ENCODE measurements at regions not wholly inside any gene's neighbourhood (a gene's known extent, or its start where the extent isn't known, plus 50 kb on each side); places are given as distances from the start of the nearest gene placed in this dataset.
"Not testable (repeated sequence)": the region's sequence is repeated elsewhere in the genome, so short reads cannot be mapped to it uniquely, and the experiment has no call there.

DNA sequence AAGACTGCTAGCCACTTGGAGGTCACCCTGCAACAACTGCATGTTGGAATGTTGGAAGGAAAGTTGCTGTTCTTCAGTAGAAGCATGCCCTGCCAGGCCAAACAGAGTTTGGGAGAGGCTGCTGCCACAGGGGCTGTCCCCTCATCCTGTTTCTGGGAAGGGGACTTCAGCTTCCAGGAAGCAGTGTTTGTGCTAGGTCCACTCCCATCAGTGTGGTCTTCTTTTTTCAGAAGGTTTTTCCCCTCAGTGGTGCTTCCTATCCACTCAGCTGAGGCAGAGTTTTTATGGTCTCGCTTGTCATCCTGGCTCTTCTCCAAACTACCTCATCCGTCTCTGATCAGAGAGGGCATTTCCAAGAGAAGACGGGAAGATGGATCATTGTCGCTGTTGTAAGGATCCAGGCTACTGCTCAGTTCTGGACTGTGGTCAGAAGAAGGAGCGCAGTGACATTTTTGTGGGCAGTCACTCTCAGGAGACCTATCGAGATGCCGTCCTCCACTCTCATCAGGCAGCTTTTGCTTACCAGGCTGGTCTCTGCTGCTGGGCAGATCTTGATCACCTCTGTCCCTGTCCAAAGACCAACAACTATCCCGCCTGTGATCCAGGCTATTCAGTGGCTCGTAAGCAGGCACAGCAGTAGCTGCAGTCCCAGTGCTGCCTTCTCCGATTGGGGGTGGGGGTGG is 97.8 kb upstream of the C5orf63 start:
- ChIA-PET POLR2A (no interaction called here), CTCF (no interaction called here)
- Mint-ChIP-seq H3K36me3 (ENCODE audit: low read depth) (no peaks in the 10 kb centered on the region), H3K4me3 (no peak overlapping the region), H3K4me1 (ENCODE audit: low read depth) (no peaks in the 10 kb centered on the region), H3K27me3 (peaks cover 5% of the 10 kb centered on the region), H3K27ac (no peak overlapping the region), H3K9me3 (peaks cover 2% of the 10 kb centered on the region)
- ATAC-seq (ENCODE audit: poor library complexity) (no peak), DNase-seq (no peak)
- intact Hi-C loops (cut with DNase I, micrococcal nuclease), result no loop called here
- no peak overlapping the region for H3K27ac ChIP-seq (ENCODE audit: low read depth in 1 of 2, low read length in 2 of 2)
- no peaks in the 10 kb centered on the region for H3K4me1 ChIP-seq (ENCODE audit: insufficient read depth, low read length)
- peaks cover 0 to 6% of the 10 kb centered on the region in 2 experiments for H3K9me3 ChIP-seq (ENCODE audit: control insufficient read depth in 1 of 2, insufficient read depth in 1 of 2, low read length in 2 of 2)
- TF ChIP-seq, protein P1, sequence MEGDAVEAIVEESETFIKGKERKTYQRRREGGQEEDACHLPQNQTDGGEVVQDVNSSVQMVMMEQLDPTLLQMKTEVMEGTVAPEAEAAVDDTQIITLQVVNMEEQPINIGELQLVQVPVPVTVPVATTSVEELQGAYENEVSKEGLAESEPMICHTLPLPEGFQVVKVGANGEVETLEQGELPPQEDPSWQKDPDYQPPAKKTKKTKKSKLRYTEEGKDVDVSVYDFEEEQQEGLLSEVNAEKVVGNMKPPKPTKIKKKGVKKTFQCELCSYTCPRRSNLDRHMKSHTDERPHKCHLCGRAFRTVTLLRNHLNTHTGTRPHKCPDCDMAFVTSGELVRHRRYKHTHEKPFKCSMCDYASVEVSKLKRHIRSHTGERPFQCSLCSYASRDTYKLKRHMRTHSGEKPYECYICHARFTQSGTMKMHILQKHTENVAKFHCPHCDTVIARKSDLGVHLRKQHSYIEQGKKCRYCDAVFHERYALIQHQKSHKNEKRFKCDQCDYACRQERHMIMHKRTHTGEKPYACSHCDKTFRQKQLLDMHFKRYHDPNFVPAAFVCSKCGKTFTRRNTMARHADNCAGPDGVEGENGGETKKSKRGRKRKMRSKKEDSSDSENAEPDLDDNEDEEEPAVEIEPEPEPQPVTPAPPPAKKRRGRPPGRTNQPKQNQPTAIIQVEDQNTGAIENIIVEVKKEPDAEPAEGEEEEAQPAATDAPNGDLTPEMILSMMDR (IDR thresholded peaks at IDR 0.05), result no peak
- H3K4me3 ChIP-seq (ENCODE audit: low read length), result no peak overlapping the region
- no peaks in the 10 kb centered on the region for H3K36me3 ChIP-seq (ENCODE audit: insufficient read depth, low read length)
- H3K27me3 ChIP-seq (ENCODE audit: control insufficient read depth in 1 of 2, insufficient read depth in 2 of 2, low read length in 2 of 2), result peaks cover 0 to 3% of the 10 kb centered on the region in 2 experiments

DNA sequence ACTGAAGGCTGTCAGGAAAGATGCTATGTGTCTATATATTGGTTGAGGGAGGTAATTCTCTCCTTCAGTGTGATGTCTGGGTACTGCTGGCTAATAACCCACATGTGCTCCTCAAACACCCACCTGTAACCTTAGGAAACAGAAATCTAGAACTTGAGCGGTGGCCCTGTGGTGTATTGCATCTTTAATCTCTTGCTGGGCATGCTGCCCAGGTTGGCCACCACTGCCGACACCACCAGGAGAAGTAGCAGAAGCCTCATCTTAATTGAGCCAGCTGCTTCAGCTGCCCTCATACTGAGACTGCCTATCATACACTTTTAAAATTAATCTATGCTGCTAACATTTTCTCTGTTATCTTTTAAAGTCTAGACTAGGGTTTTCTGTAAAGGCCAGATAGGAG is 103.5 kb upstream of the C5orf63 start:
- H3K9me3 ChIP-seq (ENCODE audit: control insufficient read depth in 1 of 2, insufficient read depth in 1 of 2, low read length in 2 of 2), result peaks cover 0 to 6% of the 10 kb centered on the region in 2 experiments
- no peaks in the 10 kb centered on the region for H3K4me1 ChIP-seq (ENCODE audit: insufficient read depth, low read length)
- DNase-seq, result no peak
- H3K36me3 ChIP-seq (ENCODE audit: insufficient read depth, low read length), result no peaks in the 10 kb centered on the region
- TF ChIP-seq, protein P1 (IDR thresholded peaks at IDR 0.05), result no peak
- intact Hi-C loops (cut with DNase I, micrococcal nuclease), result no loop called here
- H3K4me3 ChIP-seq (ENCODE audit: low read length), result no peak overlapping the region
- H3K4me3 Mint-ChIP-seq, result no peak overlapping the region
- H3K36me3 Mint-ChIP-seq (ENCODE audit: low read depth), result no peaks in the 10 kb centered on the region
- ATAC-seq (ENCODE audit: poor library complexity), result no peak
- H3K4me1 Mint-ChIP-seq (ENCODE audit: low read depth), result no peaks in the 10 kb centered on the region
- no peak overlapping the region for H3K27ac Mint-ChIP-seq
- H3K9me3 Mint-ChIP-seq, result peaks cover 2% of the 10 kb centered on the region
- no peak overlapping the region for H3K27ac ChIP-seq (ENCODE audit: low read depth in 1 of 2, low read length in 2 of 2)
- CTCF ChIA-PET, result no interaction called here
- peaks cover 0 to 3% of the 10 kb centered on the region in 2 experiments for H3K27me3 ChIP-seq (ENCODE audit: control insufficient read depth in 1 of 2, insufficient read depth in 2 of 2, low read length in 2 of 2)
- POLR2A ChIA-PET, result no interaction called here
- H3K27me3 Mint-ChIP-seq, result peaks cover 10% of the 10 kb centered on the region

DNA sequence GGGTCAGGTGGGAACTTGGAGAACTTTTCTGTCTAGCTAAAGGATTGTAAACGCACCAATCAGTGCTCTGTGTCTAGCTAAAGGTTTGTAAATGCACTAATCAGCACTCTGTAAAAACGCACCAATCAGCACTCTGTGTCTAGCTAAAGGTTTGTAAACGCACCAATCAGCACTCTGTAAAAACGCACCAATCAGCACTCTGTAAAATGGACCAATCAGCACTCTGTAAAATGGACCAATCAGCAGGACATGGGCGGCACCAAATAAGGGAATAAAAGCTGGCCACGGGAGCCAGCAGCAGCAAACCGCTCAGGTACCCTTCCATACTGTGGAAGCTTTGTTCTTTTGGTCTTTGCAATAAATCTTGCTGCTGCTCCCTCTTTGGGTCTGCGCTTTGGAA is 108.0 kb upstream of the MEGF10 start:
- POLR2A ChIA-PET; H3K4me1 Mint-ChIP-seq (ENCODE audit: low read depth); H3K9me3 Mint-ChIP-seq; H3K9me3 ChIP-seq (ENCODE audit: control insufficient read depth in 1 of 2, insufficient read depth in 1 of 2, low read length in 2 of 2); H3K4me3 Mint-ChIP-seq; H3K4me3 ChIP-seq (ENCODE audit: low read length); H3K36me3 Mint-ChIP-seq (ENCODE audit: low read depth); ATAC-seq (ENCODE audit: poor library complexity); intact Hi-C loops (cut with DNase I, micrococcal nuclease); H3K27ac ChIP-seq (ENCODE audit: low read depth in 1 of 2, low read length in 2 of 2); H3K27ac Mint-ChIP-seq; H3K4me1 ChIP-seq (ENCODE audit: insufficient read depth, low read length); H3K36me3 ChIP-seq (ENCODE audit: insufficient read depth, low read length); DNase-seq; H3K27me3 ChIP-seq (ENCODE audit: control insufficient read depth in 1 of 2, insufficient read depth in 2 of 2, low read length in 2 of 2): not testable (repeated sequence)
- H3K27me3 Mint-ChIP-seq, result peaks cover 24% of the 10 kb centered on the region
- CTCF ChIA-PET, result interaction anchor here (0.8 kb wide), 1 partner anchor 14 kb away, joined by 4 read pairs; no protein-coding TSS in a partner anchor

DNA sequence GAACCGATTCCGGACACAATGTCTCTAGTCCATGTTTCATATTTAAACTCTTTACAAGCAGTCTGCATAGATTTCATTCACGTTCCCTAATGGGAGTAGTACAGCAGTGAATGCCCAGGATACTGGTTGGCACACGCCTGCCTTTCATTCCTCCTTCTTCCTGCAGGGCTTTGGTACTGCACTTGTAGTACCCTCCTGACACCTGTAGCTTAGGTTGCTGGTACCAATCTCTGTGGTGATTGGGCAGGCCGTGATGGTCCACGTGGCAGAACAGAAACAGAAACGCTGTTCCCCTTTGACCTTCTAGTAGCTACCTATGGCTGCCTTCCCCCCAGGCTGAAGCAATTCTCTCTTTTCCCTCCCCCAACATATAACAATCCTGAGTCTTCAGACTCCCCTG is 107.3 kb upstream of the MEGF10 start:
- H3K36me3 Mint-ChIP-seq (ENCODE audit: low read depth), result no peaks in the 10 kb centered on the region
- POLR2A ChIA-PET, result no interaction called here
- H3K27me3 ChIP-seq (ENCODE audit: control insufficient read depth in 1 of 2, insufficient read depth in 2 of 2, low read length in 2 of 2), result peaks cover 0 to 4% of the 10 kb centered on the region in 2 experiments
- no peak overlapping the region for H3K4me3 Mint-ChIP-seq
- CTCF ChIA-PET, result interaction anchor here (0.8 kb wide), 1 partner anchor 13 kb away, joined by 4 read pairs; no protein-coding TSS in a partner anchor
- ATAC-seq (ENCODE audit: poor library complexity), result no peak
- H3K9me3 ChIP-seq (ENCODE audit: control insufficient read depth in 1 of 2, insufficient read depth in 1 of 2, low read length in 2 of 2), result no peaks in the 10 kb centered on the region
- H3K4me1 Mint-ChIP-seq (ENCODE audit: low read depth), result no peaks in the 10 kb centered on the region
- DNase-seq, result no peak
- H3K36me3 ChIP-seq (ENCODE audit: insufficient read depth, low read length), result no peaks in the 10 kb centered on the region
- H3K4me1 ChIP-seq (ENCODE audit: insufficient read depth, low read length), result no peaks in the 10 kb centered on the region
- H3K4me3 ChIP-seq (ENCODE audit: low read length), result no peak overlapping the region
- no peak overlapping the region for H3K27ac ChIP-seq (ENCODE audit: low read depth in 1 of 2, low read length in 2 of 2)
- no peaks in the 10 kb centered on the region for H3K9me3 Mint-ChIP-seq
- TF ChIP-seq, protein P1 (IDR thresholded peaks at IDR 0.05), result no peak
- peaks cover 29% of the 10 kb centered on the region for H3K27me3 Mint-ChIP-seq
- intact Hi-C loops (cut with DNase I, micrococcal nuclease), result no loop called here
- H3K27ac Mint-ChIP-seq, result no peak overlapping the region

Measured in CD4-positive, alpha-beta T cell (primary cell).